Duodenal mucosa (tissue), 2 donors: ENCODE measurements at regions not wholly inside any gene's neighbourhood (a gene's known extent, or its start where the extent isn't known, plus 50 kb on each side); places are given as distances from the start of the nearest gene placed in this dataset.
A peak's percentile ranks its signal among the peaks of the same experiment; 100 is the strongest.

ENCODE experiments used
- H3K27ac ChIP-seq: one replicate; pipeline ENCODE4 v1.7.0; 2013; ENCODE audit warnings: low read depth, low read length
- H3K27me3 ChIP-seq, 2 donors: one replicate each; pipeline ENCODE4 v1.7.0; 2013; ENCODE audit warnings: low read length in 2 of 2, control low read depth in 1 of 2; ENCODE audit not compliant: insufficient read depth in 2 of 2, control insufficient read depth in 1 of 2
- H3K36me3 ChIP-seq, 2 donors: one replicate each; pipeline ENCODE4 v1.7.0; 2013; ENCODE audit warnings: low read length in 2 of 2, control low read depth in 1 of 2; ENCODE audit not compliant: insufficient read depth in 2 of 2, control insufficient read depth in 1 of 2
- H3K4me1 ChIP-seq, 2 donors: one replicate each; pipeline ENCODE4 v1.7.0; 2013; ENCODE audit warnings: low read length in 2 of 2, control low read depth in 1 of 2; ENCODE audit not compliant: insufficient read depth in 2 of 2, control insufficient read depth in 1 of 2
- H3K4me3 ChIP-seq, 2 donors: one replicate each; pipeline ENCODE4 v1.7.0; 2013; ENCODE audit warnings: low read length in 2 of 2, low read depth in 1 of 2
- H3K9ac ChIP-seq, 2 donors: one replicate each; pipeline ENCODE4 v1.7.0; 2013; ENCODE audit warnings: low read length in 2 of 2, low read depth in 1 of 2
- H3K9me3 ChIP-seq, 2 donors: one replicate each; pipeline ENCODE4 v1.7.0; 2013; ENCODE audit warnings: low read length in 2 of 2, control low read depth in 1 of 2; ENCODE audit not compliant: control insufficient read depth in 1 of 2

GRCh38 chr2:144333143-144333555 lies 186.8 kb downstream of the ZEB2 start:
- peaks cover 14 to 17% of the 10 kb centered on the region in 2 donors for H3K4me1 ChIP-seq
- no peaks in the 10 kb centered on the region for H3K9me3 ChIP-seq
- H3K27me3 ChIP-seq = no peaks in the 10 kb centered on the region
- peak overlapping the region; percentile 79 to 83 for H3K9ac ChIP-seq
- no peaks in the 10 kb centered on the region for H3K36me3 ChIP-seq
- H3K4me3 ChIP-seq = peak overlapping the region; percentile 80 to 92
- H3K27ac ChIP-seq = no peak overlapping the region

DNA sequence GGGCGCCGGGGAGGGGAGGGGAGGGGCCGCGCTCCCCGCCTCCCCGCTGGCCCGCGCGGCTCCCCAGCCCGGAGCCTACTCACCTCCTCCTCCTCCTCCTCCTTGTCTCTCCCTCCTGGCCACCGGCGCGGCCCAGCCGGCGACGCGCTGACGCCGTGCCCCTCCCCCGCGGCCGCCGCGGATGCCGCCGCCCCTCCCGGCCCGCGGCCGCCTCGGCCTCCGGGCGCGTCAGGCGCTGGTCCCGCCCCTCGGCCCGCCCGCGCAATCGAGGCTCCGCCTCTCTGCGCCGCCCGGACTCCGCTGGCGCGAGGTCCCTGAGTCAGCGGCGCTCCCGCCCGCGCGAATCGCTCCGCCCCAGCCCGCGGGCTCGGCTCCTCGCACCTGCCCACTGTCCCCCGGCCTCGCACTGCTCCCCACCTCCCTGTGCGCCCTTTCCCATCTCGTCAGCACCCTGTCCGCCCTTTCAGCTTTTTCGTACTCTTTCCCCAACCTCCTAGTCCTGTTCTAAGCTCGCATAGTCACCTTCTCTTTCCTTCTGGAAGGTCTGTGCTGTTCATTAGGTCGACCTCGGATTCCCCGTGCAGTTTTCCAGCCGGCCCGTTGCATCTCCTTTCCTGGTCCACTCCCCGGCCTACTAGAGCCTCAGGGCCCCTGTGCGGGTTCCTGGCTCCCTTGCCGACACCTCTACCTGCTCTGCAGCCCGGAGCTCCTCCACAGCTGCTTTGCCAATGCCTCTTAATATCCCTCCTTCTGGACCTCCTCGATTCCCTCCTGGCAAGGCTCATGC lies 187.4 kb downstream of the ZEB2 start:
- Histone ChIP-seq H3K4me1 (peaks cover 14 to 17% of the 10 kb centered on the region in 2 donors), H3K27ac (peak overlapping the region; percentile 72), H3K9ac (peak overlapping the region; percentile 79 to 83), H3K9me3 (no peaks in the 10 kb centered on the region), H3K27me3 (no peaks in the 10 kb centered on the region), H3K4me3 (peak overlapping the region; percentile 92 to 94), H3K36me3 (no peaks in the 10 kb centered on the region)

- H3K27me3 ChIP-seq = no peaks in the 10 kb centered on the region
- H3K4me3 ChIP-seq = peak overlapping the region; percentile 88 to 94
- H3K4me1 ChIP-seq = peaks cover 14 to 17% of the 10 kb centered on the region in 2 donors
- peak overlapping the region; percentile 72 for H3K27ac ChIP-seq
- peak overlapping the region; percentile 82 to 83 for H3K9ac ChIP-seq
- H3K9me3 ChIP-seq = no peaks in the 10 kb centered on the region
- no peaks in the 10 kb centered on the region for H3K36me3 ChIP-seq
These were observed 188.1 kb downstream of the ZEB2 start for GRCh38 chr2:144331674-144332355.

DNA sequence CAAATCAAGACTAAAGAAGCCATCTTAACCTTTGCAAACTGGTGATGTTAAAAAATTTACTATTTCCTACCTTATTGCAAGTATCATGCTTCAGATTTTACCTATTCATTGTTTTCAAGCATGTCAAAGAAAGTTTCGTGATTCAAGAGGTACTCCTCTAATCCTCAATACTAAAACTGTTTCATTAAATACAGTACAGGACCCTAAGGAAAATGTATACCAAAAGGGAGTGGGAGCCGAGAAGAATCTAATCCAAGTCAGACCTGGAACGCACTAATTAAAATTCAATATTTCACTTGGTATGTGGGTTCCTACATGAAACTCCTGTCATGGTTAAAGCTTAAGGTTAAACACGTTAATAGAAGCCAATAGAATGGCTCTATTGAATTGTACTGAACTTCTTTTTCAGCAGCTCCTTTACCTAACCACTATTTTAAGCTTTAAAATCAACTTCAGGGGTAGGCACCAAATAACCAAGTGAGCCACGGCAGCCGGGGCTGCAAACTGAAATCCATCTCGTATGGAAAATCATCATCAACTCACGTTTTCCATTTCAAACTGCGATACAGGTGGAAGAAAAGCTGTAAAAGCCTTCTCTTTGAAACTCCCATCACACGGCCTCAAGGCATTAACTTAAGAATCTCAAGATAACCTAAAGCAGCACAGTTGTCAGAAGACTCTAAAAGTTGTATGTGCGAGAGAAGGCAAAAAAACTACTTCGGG lies 188.8 kb downstream of the ZEB2 start:
- peak overlapping the region; percentile 82 to 83 for H3K9ac ChIP-seq
- H3K4me1 ChIP-seq = peaks cover 14 to 17% of the 10 kb centered on the region in 2 donors
- no peaks in the 10 kb centered on the region for H3K9me3 ChIP-seq
- H3K27ac ChIP-seq = no peak overlapping the region
- H3K36me3 ChIP-seq = no peaks in the 10 kb centered on the region
- H3K27me3 ChIP-seq = no peaks in the 10 kb centered on the region
- peak overlapping the region; percentile 88 to 94 for H3K4me3 ChIP-seq

GRCh38 chr2:144329472-144329871 lies 190.4 kb downstream of the ZEB2 start:
- Histone ChIP-seq H3K27me3 (no peaks in the 10 kb centered on the region), H3K4me3 (no peak overlapping the region), H3K4me1 (peaks cover 17 to 18% of the 10 kb centered on the region in 2 donors), H3K36me3 (no peaks in the 10 kb centered on the region), H3K27ac (no peak overlapping the region), H3K9ac (no peak overlapping the region), H3K9me3 (no peaks in the 10 kb centered on the region)

DNA sequence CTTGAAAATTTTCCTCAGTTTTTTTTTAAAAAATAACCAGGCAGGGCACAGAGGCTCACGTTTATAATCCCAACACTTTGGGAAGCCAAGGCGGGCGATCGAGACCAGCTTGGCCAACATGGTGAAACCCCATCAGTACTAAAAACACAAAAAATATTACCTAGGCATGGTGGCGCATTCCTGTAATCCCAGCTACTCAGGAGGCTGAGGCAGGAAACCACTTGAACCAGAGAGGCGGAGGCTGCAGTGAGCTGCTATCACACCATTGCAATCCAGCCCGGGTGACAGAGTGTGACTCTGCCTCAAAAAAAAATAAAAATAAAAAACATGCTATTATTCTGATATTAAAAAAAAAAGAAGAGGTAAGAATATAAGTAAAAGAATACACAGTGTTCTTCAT lies 191.0 kb downstream of the ZEB2 start:
- Histone ChIP-seq H3K27ac (no peak overlapping the region), H3K9me3 (no peaks in the 10 kb centered on the region), H3K36me3 (no peaks in the 10 kb centered on the region), H3K9ac (no peak overlapping the region), H3K27me3 (no peaks in the 10 kb centered on the region), H3K4me3 (no peak overlapping the region), H3K4me1 (peaks cover 17 to 20% of the 10 kb centered on the region in 2 donors)

- no peak overlapping the region for H3K27ac ChIP-seq
- no peak overlapping the region for H3K9ac ChIP-seq
- H3K4me1 ChIP-seq = peaks cover 10 to 13% of the 10 kb centered on the region in 2 donors
- H3K9me3 ChIP-seq = no peaks in the 10 kb centered on the region
- no peaks in the 10 kb centered on the region for H3K36me3 ChIP-seq
- H3K4me3 ChIP-seq = no peak overlapping the region
- H3K27me3 ChIP-seq = no peaks in the 10 kb centered on the region
These were observed 193.1 kb downstream of the ZEB2 start for GRCh38 chr2:144326825-144327224.

GRCh38 chr2:144325086-144325485 lies 194.8 kb downstream of the ZEB2 start:
- no peaks in the 10 kb centered on the region for H3K36me3 ChIP-seq
- H3K9me3 ChIP-seq = no peaks in the 10 kb centered on the region
- H3K4me3 ChIP-seq = no peak overlapping the region
- peaks cover under 1 to 6% of the 10 kb centered on the region in 2 donors for H3K4me1 ChIP-seq
- no peak overlapping the region for H3K27ac ChIP-seq
- H3K9ac ChIP-seq = no peak overlapping the region
- no peaks in the 10 kb centered on the region for H3K27me3 ChIP-seq

DNA sequence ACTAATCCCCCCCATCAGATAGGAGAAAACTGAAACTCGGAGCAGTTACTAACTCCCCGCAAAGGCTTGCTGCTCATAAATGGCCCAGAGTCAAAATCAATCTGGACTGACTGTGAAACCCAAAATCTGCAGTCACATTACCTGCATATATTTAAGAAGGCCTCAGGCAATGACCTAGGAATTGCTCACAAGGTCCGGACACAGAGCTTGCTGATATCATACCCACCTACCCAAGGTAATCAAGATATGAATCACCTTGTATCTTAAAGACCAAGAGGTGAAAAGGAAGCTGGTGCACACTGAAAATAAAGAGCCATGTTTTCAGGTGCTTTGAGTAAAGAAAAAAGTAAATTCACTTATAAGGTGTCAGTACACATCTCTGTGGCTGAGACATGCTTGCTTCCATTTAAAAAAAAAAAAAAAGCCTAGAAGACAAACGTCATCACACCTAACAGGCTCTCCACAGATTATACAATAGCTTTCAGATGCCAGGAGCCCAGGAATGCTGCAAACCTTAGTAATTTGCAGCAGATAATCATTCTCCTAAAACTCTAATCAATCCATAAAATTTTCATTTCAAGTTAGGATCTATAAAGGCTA lies 195.4 kb downstream of the ZEB2 start:
- Histone ChIP-seq H3K4me1 (peaks cover 0 to 6% of the 10 kb centered on the region in 2 donors), H3K9ac (no peak overlapping the region), H3K27ac (no peak overlapping the region), H3K9me3 (no peaks in the 10 kb centered on the region), H3K27me3 (no peaks in the 10 kb centered on the region), H3K4me3 (no peak overlapping the region), H3K36me3 (no peaks in the 10 kb centered on the region)
